ENCODE measurements at regions not wholly inside any gene's neighbourhood (a gene's known extent, or its start where the extent isn't known, plus 50 kb on each side); places are given as distances from the start of the nearest gene placed in this dataset.

- TF ChIP-seq CTCF (conservative IDR thresholded peaks at IDR 0.05; ENCODE audit: low read depth in 2 of 2) (no peak), POLR2AphosphoS5 (IDR thresholded peaks at IDR 0.05; ENCODE audit: low read depth) (no peak), STAT1 (IDR thresholded peaks at IDR 0.05; ENCODE audit: unreplicated experiment) (no peak)
Measured at GRCh38 chr12:92337128-92337527, 191.5 kb upstream of the BTG1 start.

Data from GM23338 (cell line).